Peyer's patch (tissue), 4 donors: ENCODE measurements at regions not wholly inside any gene's neighbourhood (a gene's known extent, or its start where the extent isn't known, plus 50 kb on each side); places are given as distances from the start of the nearest gene placed in this dataset.

Experiments
- POLR2A ChIP-seq, 2 donors: fragments of 450-650 bp; IDR thresholded peaks; one replicate each; pipeline ENCODE4 v1.5.1; 2017; ENCODE audit warnings: antibody characterized with exemption in 2 of 2, mild to moderate bottlenecking in 2 of 2, moderate library complexity in 2 of 2
- TF ChIP-seq, protein P1 (sequence below), 6 experiments: fragments of 450-650 bp in 4 of 6; fragments of 200-600 bp in 2 of 6; sonication (generic) in 1 of 6; IDR thresholded peaks; one replicate each; pipeline ENCODE4 v1.5.1; 2017 to 2019; ENCODE audit warnings: antibody characterized with exemption in 6 of 6, mild to moderate bottlenecking in 3 of 6, moderate library complexity in 1 of 6

DNA sequence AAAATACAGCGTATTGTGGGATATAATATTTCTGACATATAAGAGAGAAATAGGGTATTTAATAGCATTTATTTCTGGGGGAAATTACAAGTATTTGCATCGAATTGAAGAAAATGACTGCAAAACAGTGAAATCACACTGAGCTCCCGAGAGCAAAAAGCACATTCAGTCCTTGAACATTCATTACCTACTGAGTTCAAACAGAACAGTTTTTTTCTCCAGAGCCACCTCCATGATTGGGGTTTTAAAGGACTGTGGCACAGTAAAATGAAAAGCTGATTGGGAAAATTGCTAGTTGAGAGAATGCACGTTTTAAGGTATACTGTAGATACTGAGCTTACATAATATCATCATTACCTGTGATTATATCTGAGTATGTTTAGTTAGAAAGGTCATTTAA lies 58.0 kb upstream of the TRPC4 start:
- no peak for TF ChIP-seq POLR2A (IDR thresholded peaks at IDR 0.05)
- TF ChIP-seq, protein P1, sequence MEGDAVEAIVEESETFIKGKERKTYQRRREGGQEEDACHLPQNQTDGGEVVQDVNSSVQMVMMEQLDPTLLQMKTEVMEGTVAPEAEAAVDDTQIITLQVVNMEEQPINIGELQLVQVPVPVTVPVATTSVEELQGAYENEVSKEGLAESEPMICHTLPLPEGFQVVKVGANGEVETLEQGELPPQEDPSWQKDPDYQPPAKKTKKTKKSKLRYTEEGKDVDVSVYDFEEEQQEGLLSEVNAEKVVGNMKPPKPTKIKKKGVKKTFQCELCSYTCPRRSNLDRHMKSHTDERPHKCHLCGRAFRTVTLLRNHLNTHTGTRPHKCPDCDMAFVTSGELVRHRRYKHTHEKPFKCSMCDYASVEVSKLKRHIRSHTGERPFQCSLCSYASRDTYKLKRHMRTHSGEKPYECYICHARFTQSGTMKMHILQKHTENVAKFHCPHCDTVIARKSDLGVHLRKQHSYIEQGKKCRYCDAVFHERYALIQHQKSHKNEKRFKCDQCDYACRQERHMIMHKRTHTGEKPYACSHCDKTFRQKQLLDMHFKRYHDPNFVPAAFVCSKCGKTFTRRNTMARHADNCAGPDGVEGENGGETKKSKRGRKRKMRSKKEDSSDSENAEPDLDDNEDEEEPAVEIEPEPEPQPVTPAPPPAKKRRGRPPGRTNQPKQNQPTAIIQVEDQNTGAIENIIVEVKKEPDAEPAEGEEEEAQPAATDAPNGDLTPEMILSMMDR (IDR thresholded peaks at IDR 0.05): no peak
